ENCODE measurements at regions not wholly inside any gene's neighbourhood (a gene's known extent, or its start where the extent isn't known, plus 50 kb on each side); places are given as distances from the start of the nearest gene placed in this dataset.

- no peak for DNase-seq
Measured at GRCh38 chr18:76113101-76113500, 381.9 kb downstream of the ZNF516 start.

- DNase-seq = no peak
Measured at GRCh38 chr18:76102626-76103025, 392.4 kb downstream of the ZNF516 start.

DNA sequence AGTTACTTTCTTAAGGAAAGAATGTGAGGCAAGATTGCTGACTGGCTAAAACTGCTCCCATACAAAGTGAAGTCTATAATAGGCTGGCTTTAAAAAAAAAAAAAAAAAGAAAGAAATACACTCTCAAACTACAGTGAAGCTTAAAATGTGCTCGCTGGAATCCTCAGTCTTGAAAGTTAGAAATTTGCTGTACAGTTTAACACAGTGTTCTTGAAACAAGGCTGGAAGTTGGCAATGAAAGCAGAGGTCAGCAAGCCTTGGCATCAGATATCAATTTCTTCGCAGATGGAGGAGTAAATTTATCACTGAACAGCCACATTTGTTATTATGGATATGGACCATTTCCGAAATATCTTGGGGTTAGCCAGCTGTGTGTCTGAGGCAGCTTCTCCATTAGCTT, 392.9 kb downstream of the ZNF516 start:
- DNase-seq = no peak

- DNase-seq = no peak
Measured at GRCh38 chr18:76099931-76100457, 395.0 kb downstream of the ZNF516 start.

DNA sequence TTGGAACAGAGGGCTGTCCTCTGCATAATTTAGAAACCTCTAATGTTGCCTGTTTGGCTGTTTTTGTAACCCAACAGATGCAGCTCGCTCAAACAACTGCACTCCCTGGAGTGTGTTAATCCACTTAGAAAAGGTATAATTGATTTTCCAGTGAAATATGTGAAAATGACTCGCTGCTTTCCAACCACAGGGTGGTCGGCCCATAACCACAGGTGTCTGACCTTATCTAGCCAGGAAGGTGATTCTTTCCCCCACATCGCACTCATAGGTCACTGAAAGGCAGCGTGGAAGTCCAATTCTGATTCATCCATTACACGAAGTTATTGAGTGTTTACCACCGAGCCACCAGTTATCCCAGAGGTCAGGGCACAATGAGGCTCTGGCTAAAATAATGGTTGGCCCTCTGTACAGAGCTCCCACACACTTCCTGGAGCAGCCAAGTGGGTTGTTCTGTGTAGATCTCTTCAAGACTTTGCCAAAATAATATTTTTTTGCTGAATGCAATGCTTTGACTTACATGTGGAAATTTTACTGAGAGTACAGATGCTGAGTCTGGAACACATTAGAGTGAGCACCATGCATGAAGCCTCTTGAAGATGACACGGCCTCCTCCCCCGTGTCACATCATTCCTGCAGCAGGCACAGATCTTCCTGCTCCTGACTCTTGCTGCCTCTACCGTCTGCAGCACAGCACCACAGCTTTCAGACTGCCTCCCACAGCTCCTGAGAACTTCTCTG, 396.2 kb downstream of the ZNF516 start:
- DNase-seq = no peak

- no peak for DNase-seq
Measured at GRCh38 chr18:76081536-76081935, 413.5 kb downstream of the ZNF516 start.

GRCh38 chr18:76080430-76080829, 414.6 kb downstream of the ZNF516 start:
- no peak for DNase-seq

- DNase-seq = no peak
Measured at GRCh38 chr18:76075777-76076176, 419.3 kb downstream of the ZNF516 start.

- no peak for DNase-seq
Measured at GRCh38 chr18:76064998-76065397, 430.0 kb downstream of the ZNF516 start.

GRCh38 chr18:76058146-76058545, 436.9 kb downstream of the ZNF516 start:
- no peak for DNase-seq

DNA sequence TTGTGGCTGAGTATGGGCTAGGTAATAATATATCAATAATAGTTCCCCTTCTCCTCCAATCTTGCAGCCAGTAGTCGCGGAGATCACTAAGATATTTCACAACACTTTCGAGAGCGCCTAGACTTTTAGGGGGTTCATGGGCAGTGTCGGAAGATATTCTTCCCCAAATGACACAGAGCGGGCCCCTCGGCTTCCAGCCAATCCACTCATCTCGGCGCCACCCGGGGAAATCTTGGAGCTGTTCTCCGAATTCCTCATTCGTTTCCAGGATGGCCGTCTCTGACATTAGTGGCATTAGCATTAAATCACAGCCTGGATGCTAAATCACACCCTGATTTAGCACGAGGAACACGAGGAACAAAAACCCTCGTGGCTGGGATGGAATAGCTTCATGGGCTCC, 437.7 kb downstream of the ZNF516 start:
- DNase-seq = no peak

DNA sequence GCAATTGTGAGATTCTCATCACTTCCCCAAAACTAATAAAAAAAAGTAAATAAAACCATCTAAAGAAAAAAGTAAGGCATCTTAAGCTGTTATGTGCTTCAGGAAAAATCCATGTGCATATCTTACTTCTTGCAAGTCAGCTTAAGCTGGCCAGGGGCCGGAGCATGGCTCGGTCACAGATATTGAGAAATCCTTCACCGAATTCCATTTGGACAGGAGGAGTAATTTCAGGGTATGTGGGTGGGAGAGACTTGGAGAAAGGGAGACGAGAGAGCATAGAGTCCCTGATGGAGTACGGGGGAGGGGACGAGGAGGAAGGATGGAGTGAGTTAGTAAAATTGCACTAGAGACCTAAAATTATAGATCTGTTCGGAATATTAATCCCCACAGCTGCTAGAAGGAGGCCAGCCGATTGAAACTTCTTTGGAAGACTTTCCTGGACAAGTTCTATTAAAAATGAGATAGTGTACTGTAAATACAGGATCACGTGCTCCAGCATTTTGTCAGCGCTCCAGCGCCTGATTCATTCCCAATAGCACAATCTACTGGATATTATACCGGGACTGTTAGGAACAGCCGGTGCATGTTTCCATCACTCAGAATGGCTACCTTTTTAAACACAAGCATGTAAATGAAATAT, 438.5 kb downstream of the ZNF516 start:
- DNase-seq = no peak

GRCh38 chr18:76055578-76055977, 439.5 kb downstream of the ZNF516 start:
- DNase-seq = no peak

DNA sequence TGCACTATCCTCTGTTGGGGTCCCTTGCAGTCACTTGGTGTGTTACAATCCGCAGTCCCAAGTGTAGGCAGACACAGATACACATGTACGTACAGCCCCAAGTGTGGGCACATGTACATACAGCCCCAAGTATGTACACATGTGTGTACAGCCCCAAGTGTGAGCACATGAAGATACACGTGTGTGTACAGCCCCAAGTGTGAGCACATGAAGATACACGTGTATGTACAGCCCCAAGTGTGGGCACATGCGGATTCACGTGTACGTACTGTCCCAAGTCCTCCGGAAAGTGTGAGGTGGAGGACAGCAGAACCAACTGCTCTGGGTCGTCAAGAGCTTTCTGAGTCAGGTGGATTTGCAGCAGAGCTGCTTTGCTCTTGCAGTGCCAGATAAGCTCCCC, 440.0 kb downstream of the ZNF516 start:
- no peak for DNase-seq

GRCh38 chr18:76054156-76054555, 440.9 kb downstream of the ZNF516 start:
- no peak for DNase-seq

DNA sequence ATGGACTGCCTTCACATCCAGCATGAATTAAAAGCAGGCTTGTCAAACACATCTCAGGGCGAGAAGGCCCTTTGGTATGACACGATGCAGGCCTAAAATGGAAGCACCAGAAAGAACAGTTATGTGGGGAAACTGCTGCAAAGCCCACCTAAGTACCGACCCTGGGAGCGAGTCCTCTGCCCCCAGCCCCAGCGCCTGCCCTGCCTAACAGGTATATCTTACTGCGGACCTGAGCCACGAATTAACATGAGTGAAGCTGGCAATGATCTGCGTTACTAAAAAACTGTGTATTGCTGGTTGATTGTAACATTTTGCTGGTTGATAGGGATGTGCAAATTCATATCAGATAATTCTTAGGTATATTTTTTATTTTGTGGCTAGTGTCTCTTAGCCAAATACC, 441.5 kb downstream of the ZNF516 start:
- DNase-seq = no peak

DNA sequence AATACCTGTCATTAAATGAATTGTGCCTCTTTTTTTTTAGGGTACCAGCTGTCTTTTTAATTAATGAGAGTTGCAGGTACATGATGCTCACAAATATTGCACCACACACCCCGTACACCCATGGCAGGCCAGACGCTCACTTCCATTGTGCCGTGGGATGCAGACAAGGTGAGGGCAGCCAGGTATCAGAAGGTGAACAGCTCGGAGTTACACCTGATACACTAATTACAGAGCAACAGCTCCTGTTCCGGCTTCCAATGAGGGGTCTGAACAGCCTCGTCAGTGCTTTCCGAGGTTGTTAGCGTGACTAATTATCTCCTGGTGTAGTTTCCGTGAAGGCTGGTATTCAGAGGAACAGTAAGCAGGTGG, 442.8 kb downstream of the ZNF516 start:
- DNase-seq = no peak

GRCh38 chr18:76051396-76052226, 443.4 kb downstream of the ZNF516 start:
- no peak for DNase-seq

GRCh38 chr18:76046221-76046620, 448.8 kb downstream of the ZNF516 start:
- no peak for DNase-seq

DNA sequence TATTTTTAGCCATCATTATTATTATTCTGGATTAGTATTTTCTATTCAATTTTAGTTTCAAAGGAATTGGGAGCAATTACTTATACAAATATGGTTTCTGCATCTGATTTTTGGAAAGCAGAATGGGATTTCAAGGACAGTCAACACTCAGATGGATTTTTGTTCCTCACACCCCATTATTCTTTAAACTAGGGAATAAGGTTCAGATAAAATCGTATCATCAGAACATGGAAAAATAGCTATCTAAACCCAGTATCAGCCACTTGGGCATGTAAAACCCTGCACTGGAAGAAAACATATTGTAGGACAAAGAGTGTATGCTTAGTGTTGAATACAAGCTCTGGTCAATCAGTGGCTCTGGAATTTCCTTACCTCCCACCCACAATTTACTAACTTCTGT, 452.5 kb downstream of the ZNF516 start:
- DNase-seq = no peak

DNA sequence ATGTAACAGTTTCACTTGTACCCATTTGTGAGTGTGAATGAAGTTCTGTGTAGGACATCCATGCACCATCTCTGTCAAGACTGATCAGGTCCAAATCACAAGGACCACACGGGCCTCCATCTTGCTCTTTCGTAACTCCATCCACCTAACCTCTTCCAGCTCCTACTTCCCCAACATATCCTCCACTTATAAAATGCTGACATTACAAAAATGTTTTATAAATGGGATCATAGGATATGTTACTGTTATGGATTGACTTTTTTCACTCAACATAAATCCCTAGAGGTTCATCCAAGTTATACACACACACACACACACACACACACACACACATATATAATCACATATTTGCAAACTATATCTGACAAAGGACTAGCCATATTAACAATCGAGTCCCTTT, 476.8 kb downstream of the ZNF516 start:
- no peak for DNase-seq

DNA sequence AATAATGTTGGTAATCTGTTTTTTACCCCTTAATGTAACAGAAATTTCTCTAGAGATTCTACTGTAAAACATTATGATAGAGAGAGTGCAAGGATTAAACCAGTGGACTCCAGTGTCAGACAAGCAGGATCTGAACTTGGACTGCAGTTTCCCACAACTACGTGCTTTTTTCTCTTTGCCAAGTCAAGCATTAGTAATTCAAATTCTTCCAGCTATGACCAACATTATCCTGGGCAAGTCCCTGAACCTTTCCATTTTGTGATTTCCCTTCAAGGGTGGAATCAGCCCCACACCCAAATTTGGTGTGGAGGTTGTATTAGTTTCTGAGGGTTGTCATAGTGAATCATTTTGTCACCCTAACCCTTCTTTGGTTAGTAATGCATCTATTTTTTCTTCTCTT, 482.0 kb downstream of the ZNF516 start:
- DNase-seq = no peak

- DNase-seq = peak; percentile 1
Measured at GRCh38 chr18:76005632-76006208, 489.3 kb downstream of the ZNF516 start.
